GM03348 (cell line): ENCODE measurements at regions not wholly inside any gene's neighbourhood (a gene's known extent, or its start where the extent isn't known, plus 50 kb on each side); places are given as distances from the start of the nearest gene placed in this dataset.

Experiments used
- DNase-seq: peaks from one replicate; pipeline ENCODE4 v3.0.0; 2012; ENCODE audit warnings: low spot score

DNA sequence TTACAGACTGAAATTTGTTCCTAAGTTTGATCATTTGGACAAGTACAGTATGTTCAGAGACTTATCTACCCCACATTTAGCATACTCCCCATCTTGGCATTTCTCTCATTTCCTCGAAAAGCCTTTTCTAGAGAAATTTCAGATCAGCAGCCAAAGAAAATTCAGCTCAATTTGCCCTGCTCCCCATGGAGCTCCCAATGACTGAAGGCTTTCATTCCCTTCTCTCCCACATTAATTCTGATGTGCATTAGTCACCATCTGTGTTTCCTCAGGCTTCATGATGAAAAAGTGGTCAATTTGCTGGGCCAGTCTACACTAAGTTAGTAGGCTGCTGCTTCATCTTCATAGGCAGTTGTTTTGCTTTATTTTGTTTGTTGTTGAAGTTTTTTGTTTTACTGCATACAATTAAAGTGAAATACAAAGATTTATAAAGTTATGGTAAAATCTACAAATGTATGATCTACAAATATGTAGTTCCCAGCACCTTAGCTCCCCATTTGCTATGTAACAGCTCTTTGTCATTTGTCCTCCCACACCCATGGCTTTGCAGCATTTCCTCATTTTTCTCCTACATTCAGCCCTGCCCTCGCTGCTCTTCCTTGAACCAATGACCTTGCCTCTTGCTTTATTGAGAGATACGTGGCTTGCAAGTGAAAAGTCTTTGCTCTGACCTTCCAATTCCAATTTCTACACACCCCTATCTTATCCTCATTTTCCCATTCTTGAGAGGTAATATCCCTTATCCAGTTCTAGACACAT is 193.9 kb downstream of the ANAPC10 start:
- peak; percentile 15 for DNase-seq

DNA sequence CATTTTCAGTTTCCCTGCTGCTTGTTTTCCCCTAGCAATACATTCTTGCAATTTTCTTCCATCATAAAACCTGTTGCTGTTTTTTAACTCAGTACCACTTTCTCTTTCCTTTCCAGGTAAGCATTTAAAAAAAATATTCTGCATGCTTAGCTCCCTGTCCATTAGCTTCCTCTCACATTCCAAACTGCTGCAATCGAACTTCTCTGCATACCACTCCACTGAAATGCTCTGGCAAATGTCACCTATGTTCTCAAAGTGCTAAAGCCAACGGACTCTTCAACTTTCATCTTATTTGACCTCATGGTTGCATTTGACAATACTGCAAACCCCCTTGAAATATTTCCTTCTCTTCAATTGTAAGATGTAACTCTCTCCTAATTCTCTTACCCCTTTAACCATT is 192.7 kb downstream of the ANAPC10 start:
- no peak for DNase-seq

DNA sequence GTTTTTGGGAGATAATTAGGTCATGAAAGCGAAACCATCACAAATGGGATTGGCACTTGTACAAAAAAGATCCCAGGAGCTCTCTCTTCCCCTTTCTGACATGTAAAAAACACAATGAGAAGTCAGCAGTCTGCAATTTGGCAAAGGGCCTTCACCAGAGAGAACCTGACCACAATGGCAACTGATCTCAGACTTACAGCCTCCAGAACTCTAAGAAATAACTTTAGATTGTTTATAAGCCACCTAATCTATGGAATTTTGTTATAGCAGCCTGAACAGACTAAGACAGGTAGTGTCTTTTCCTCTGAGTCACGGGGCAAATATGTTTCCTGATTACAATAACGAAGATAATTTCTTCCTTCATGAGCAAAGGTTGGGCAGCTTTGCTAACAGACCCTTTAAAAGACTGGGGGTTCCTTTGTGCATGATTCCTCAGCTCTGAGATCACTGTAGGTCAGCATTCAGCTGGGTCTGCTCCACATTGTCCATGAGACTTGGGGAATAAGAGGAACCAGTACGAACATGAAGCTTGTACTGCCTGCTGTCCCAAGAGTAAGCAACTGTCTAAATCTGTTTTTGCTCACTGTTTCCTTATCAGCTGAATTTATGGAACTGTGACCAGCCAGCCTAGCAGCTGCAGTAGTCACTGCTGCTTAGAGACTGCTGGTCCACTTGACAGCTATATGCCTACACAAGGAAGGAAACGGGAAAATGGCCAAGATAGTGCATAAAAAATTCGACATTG is 191.6 kb downstream of the ANAPC10 start:
- no peak for DNase-seq

DNA sequence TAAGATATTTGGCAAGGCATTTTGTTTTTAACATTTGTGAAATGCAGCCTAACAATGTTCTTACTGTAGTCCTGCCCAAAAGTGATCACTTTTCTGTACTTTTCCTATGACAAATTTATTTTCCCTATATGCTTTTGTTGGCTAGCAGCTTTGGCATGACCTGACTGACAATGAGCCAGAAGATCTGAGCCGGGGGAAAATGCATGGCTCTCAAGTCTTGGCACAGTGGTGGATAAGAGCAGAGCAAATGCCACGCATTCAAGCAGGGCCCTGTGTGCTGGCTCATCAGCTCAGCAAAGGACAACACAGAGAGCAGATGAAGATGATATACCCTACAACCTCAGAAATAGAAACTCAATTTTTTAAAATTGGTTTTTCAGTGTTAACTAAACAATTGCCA is 187.3 kb downstream of the ANAPC10 start:
- DNase-seq: no peak
